ENCODE measurements at regions not wholly inside any gene's neighbourhood (a gene's known extent, or its start where the extent isn't known, plus 50 kb on each side); places are given as distances from the start of the nearest gene placed in this dataset.

GRCh38 chr13:74215420-74215819 lies 81.2 kb upstream of the KLF12 start:
- no peak for TF ChIP-seq EZH2 (IDR thresholded peaks at IDR 0.05; ENCODE audit: borderline replicate concordance)
- no peak for TF ChIP-seq CTCF (IDR thresholded peaks at IDR 0.05; ENCODE audit: poor library complexity)
- TF ChIP-seq EZH2phosphoT487 (IDR thresholded peaks at IDR 0.05; ENCODE audit: low read depth, severe bottlenecking, unreplicated experiment), result no peak
